ENCODE measurements at regions not wholly inside any gene's neighbourhood (a gene's known extent, or its start where the extent isn't known, plus 50 kb on each side); places are given as distances from the start of the nearest gene placed in this dataset.

GRCh38 chr6:114541794-114542193, 199.0 kb upstream of the HS3ST5 start:
- H3K27me3 ChIP-seq (ENCODE audit: insufficient read depth): no peaks in the 10 kb centered on the region
- no peaks in the 10 kb centered on the region for H3F3A ChIP-seq (replicated peaks; ENCODE audit: insufficient read depth)
- TF ChIP-seq NFIC (IDR thresholded peaks at IDR 0.05; ENCODE audit: borderline replicate concordance) (no peak), FOXM1 (IDR thresholded peaks at IDR 0.05; ENCODE audit: low read depth) (no peak), CHD2 (IDR thresholded peaks at IDR 0.05; ENCODE audit: low read length, partially characterized antibody) (no peak), TEAD4 (IDR thresholded peaks at IDR 0.05; ENCODE audit: borderline replicate concordance, insufficient read depth) (no peak), RAD21 (IDR thresholded peaks at IDR 0.05; ENCODE audit: low read length) (no peak), MEF2A (IDR thresholded peaks at IDR 0.05; ENCODE audit: borderline replicate concordance, low read depth) (no peak), POLR2AphosphoS5 (IDR thresholded peaks at IDR 0.05; ENCODE audit: low read depth, low read length) (no peak)
- DNase-seq: no peak
- H3K9me3 ChIP-seq: no peaks in the 10 kb centered on the region
- H2AFZ ChIP-seq (ENCODE audit: low read depth): no peak overlapping the region
- H3K4me2 ChIP-seq: no peak overlapping the region
- H4K20me1 ChIP-seq (ENCODE audit: insufficient read depth): no peaks in the 10 kb centered on the region
- ChIA-PET POLR2A (no interaction called here), CTCF (no interaction called here)
- no peaks in the 10 kb centered on the region for H3K9me2 ChIP-seq
- H3K4me3 ChIP-seq (ENCODE audit: low read depth in 2 of 2, low read length in 1 of 2): no peak overlapping the region
- no peaks in the 10 kb centered on the region for H3K36me3 ChIP-seq (replicated peaks in 1 of 2; ENCODE audit: control insufficient read depth in 1 of 2, insufficient read depth in 2 of 2, low read length in 1 of 2)
- H3K4me1 ChIP-seq (ENCODE audit: control insufficient read depth in 1 of 2, insufficient read depth in 2 of 2, low read depth in 1 of 2, low read length in 1 of 2): no peaks in the 10 kb centered on the region
- no peak overlapping the region for H3K27ac ChIP-seq (ENCODE audit: low read depth in 2 of 2, low read length in 1 of 2)
- WGBS (ENCODE audit: low lambda C conversion rate): 48% methylated on average over 15 of the region's 21 CpGs
- no peak overlapping the region for H3K9ac ChIP-seq
- no peaks in the 10 kb centered on the region for H3K79me2 ChIP-seq (ENCODE audit: insufficient read depth)

- WGBS (ENCODE audit: low lambda C conversion rate): 41% methylated on average over 3 of the region's 3 CpGs
- no peaks in the 10 kb centered on the region for H3K9me2 ChIP-seq
- CTCF ChIA-PET: no interaction called here
- no peak overlapping the region for H2AFZ ChIP-seq (ENCODE audit: low read depth)
- no peaks in the 10 kb centered on the region for H3K4me1 ChIP-seq (ENCODE audit: control insufficient read depth in 1 of 2, insufficient read depth in 2 of 2, low read depth in 1 of 2, low read length in 1 of 2)
- TF ChIP-seq TCF12 (IDR thresholded peaks at IDR 0.05) (no peak), RCOR1 (IDR thresholded peaks at IDR 0.05; ENCODE audit: low read length) (no peak), GABPA (IDR thresholded peaks at IDR 0.05; ENCODE audit: low read depth) (no peak), IRF3 (IDR thresholded peaks at IDR 0.05; ENCODE audit: low read depth, low read length) (no peak), CHD2 (IDR thresholded peaks at IDR 0.05; ENCODE audit: low read length, partially characterized antibody) (no peak), ZBTB33 (IDR thresholded peaks at IDR 0.05; ENCODE audit: borderline replicate concordance, low read depth) (no peak), SIN3A (IDR thresholded peaks at IDR 0.05; ENCODE audit: borderline replicate concordance, low read depth, low read length) (no peak), EZH2phosphoT487 (IDR thresholded peaks at IDR 0.05; ENCODE audit: borderline replicate concordance, low read depth) (no peak), MAX (IDR thresholded peaks at IDR 0.05; ENCODE audit: low read depth) (no peak), NRF1 (IDR thresholded peaks at IDR 0.05; ENCODE audit: low read depth, low read length) (no peak), JUND (IDR thresholded peaks at IDR 0.05) (no peak), MXI1 (IDR thresholded peaks at IDR 0.05; ENCODE audit: low read depth, low read length) (no peak), YY1 (IDR thresholded peaks at IDR 0.05; ENCODE audit: low read depth) (no peak)
- H3F3A ChIP-seq (replicated peaks; ENCODE audit: insufficient read depth): no peaks in the 10 kb centered on the region
- no peaks in the 10 kb centered on the region for H3K27me3 ChIP-seq (ENCODE audit: insufficient read depth)
- H3K27ac ChIP-seq (ENCODE audit: low read depth in 2 of 2, low read length in 1 of 2): no peak overlapping the region
- H4K20me1 ChIP-seq (ENCODE audit: insufficient read depth): no peaks in the 10 kb centered on the region
- H3K4me2 ChIP-seq: no peak overlapping the region
- H3K9me3 ChIP-seq: no peaks in the 10 kb centered on the region
- POLR2A ChIA-PET: no interaction called here
- no peak overlapping the region for H3K4me3 ChIP-seq (ENCODE audit: low read depth in 2 of 2, low read length in 1 of 2)
- H3K79me2 ChIP-seq (ENCODE audit: insufficient read depth): no peaks in the 10 kb centered on the region
- H3K36me3 ChIP-seq (replicated peaks in 1 of 2; ENCODE audit: control insufficient read depth in 1 of 2, insufficient read depth in 2 of 2, low read length in 1 of 2): no peaks in the 10 kb centered on the region
- H3K9ac ChIP-seq: no peak overlapping the region
- DNase-seq: no peak
Observed at GRCh38 chr6:114537977-114538376, 195.2 kb upstream of the HS3ST5 start.

All from SK-N-SH (cell line).